Nephron (organoid): ENCODE measurements at regions not wholly inside any gene's neighbourhood (a gene's known extent, or its start where the extent isn't known, plus 50 kb on each side); places are given as distances from the start of the nearest gene placed in this dataset.
A peak's percentile ranks its signal among the peaks of the same experiment; 100 is the strongest.

Experiments
- H3K27ac Mint-ChIP-seq, 3 experiments: 2 replicates each; pipeline ENCODE4 v1.8.0; 2020; ENCODE audit warnings: mixed read lengths in 3 of 3, mild to moderate bottlenecking in 2 of 3, moderate library complexity in 1 of 3
- H3K27me3 Mint-ChIP-seq: 2 replicates; pipeline ENCODE4 v1.8.0; 2021; ENCODE audit warnings: low read depth, mild to moderate bottlenecking, moderate library complexity, mixed read lengths
- H3K36me3 Mint-ChIP-seq: 2 replicates; pipeline ENCODE4 v1.8.0; 2020; ENCODE audit warnings: low read depth, mixed read lengths
- H3K4me1 Mint-ChIP-seq: 2 replicates; pipeline ENCODE4 v1.8.0; 2020; ENCODE audit warnings: mixed read lengths
- H3K4me3 Mint-ChIP-seq, 3 experiments: 2 replicates each; pipeline ENCODE4 v1.8.0; 2020; ENCODE audit warnings: mild to moderate bottlenecking in 3 of 3, mixed read lengths in 3 of 3, moderate library complexity in 2 of 3
- H3K9me3 Mint-ChIP-seq: 2 replicates; pipeline ENCODE4 v1.8.0; 2020; ENCODE audit warnings: mixed read lengths
- TF ChIP-seq, protein P1 (sequence below), 3 experiments: fragments of 200-600 bp; sonication (generic); IDR thresholded peaks; one replicate each; pipeline ENCODE4 v1.5.0; 2021; ENCODE audit warnings: antibody characterized with exemption in 3 of 3; ENCODE audit not compliant: unreplicated experiment in 3 of 3

DNA sequence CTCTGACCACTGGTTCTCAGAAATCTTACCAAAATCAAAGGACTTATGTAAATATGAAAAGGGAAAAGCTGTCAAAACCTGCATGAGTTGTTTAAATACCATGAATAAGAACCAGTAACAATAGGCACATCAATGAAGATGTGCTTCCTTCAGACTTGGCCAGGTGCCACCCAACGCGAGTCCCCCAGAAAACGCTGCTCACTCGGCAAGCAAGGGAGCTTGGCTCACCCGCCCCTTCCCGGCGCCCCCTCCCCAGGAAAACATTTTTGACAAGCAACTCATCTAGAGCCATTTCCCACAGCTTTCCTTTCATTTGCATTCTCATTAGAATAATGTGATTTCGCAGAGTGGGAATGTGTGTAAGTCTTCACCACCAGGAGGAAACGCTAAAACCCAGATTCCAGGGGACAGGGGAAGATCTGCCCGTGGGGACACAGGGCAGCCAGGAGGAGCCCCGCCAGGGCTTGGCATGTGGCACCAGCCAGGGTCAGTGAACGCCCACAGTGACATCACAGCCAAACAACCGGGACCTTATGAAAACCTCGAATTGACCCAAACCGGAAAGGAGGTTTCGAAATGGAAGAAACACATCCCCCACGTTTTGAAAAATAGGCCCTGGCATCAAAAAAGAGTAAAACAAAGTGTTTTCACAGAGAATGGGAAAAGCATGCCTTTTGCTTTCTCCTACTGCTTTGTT is 366.2 kb upstream of the TSHZ3 start:
- H3K9me3 Mint-ChIP-seq = no peaks in the 10 kb centered on the region
- peaks cover 37% of the 10 kb centered on the region for H3K4me1 Mint-ChIP-seq
- TF ChIP-seq, protein P1, sequence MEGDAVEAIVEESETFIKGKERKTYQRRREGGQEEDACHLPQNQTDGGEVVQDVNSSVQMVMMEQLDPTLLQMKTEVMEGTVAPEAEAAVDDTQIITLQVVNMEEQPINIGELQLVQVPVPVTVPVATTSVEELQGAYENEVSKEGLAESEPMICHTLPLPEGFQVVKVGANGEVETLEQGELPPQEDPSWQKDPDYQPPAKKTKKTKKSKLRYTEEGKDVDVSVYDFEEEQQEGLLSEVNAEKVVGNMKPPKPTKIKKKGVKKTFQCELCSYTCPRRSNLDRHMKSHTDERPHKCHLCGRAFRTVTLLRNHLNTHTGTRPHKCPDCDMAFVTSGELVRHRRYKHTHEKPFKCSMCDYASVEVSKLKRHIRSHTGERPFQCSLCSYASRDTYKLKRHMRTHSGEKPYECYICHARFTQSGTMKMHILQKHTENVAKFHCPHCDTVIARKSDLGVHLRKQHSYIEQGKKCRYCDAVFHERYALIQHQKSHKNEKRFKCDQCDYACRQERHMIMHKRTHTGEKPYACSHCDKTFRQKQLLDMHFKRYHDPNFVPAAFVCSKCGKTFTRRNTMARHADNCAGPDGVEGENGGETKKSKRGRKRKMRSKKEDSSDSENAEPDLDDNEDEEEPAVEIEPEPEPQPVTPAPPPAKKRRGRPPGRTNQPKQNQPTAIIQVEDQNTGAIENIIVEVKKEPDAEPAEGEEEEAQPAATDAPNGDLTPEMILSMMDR (IDR thresholded peaks at IDR 0.05; ENCODE audit: unreplicated experiment in 3 of 3) = no peak
- H3K27me3 Mint-ChIP-seq = no peaks in the 10 kb centered on the region
- no peaks in the 10 kb centered on the region for H3K36me3 Mint-ChIP-seq
- H3K27ac Mint-ChIP-seq = peak overlapping the region in 2 of 3 experiments; percentile 41 to 51
- H3K4me3 Mint-ChIP-seq = no peak overlapping the region

DNA sequence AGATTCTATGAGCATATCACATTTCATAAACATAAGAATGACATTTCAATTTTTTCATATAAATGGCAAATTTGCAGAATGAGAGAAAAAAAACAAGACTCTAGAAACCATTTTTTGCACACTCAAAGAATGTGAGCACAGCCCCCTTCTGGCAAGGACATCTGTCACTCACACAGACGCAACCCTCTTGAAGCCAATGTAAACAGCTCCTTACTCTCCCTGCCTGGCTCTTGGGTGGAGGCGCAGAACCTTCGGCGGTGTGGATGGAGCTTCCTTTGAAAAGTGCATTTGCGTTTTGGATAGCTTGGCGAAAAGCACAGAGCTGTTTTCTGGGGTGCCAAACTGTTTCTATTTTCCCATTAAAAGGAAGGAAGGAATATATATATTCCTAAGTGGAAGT is 367.6 kb upstream of the TSHZ3 start:
- H3K9me3 Mint-ChIP-seq = peaks cover 3% of the 10 kb centered on the region
- peaks cover 37% of the 10 kb centered on the region for H3K4me1 Mint-ChIP-seq
- H3K27me3 Mint-ChIP-seq = peaks cover 4% of the 10 kb centered on the region
- TF ChIP-seq, protein P1 (IDR thresholded peaks at IDR 0.05; ENCODE audit: unreplicated experiment in 3 of 3) = no peak
- H3K27ac Mint-ChIP-seq = peak overlapping the region in 1 of 3 experiments; percentile 44
- H3K36me3 Mint-ChIP-seq = no peaks in the 10 kb centered on the region
- H3K4me3 Mint-ChIP-seq = no peak overlapping the region

DNA sequence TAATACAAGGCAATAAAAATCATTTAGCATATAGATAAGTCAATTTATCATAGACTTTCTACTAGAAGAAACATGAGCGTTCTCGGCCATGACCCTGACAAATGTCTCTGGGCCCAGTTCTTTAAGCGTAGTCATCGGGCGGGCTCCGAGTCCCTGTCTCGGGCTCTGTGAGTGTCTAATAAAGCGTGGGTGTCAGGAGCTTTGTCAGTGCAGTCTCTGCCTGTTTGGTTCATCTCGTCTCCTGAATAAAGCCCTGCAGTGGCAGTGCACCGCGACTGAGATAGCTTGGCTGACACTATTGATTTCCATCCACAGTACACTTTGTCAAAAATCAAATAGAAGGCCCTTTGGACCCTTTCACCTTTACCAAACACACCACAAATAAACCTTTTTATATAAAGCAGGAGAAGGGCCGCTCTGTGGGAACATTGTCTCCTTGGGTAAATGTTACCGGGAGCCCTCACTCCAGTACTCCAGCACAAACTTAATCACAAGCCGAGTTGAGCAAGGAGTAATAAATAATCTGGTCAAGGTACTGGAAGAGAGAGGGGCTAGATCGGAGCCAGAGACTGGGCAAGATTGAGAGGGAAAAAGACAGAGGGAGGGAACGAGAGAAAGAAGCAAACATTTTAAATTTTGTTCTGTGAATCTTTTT is 368.2 kb upstream of the TSHZ3 start:
- TF ChIP-seq, protein P1 (IDR thresholded peaks at IDR 0.05; ENCODE audit: unreplicated experiment in 3 of 3) = no peak

DNA sequence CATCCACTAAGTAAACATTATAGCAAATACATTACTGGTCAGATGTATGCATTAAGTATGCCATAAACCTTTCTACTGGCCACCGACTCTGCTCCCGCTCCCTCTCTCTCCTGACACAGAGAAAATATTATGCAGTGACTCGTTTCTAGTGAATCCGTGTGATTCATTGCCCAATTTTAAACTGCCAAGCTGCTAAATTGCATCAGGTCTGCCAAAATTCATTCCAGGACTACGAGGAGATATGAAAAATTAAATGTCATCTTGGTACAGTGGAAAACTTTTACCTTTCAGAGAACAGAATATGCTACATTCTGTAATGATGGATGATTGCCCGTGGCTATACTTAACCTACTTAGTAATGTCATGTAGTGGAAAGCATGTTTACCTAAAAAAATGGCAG is 368.8 kb upstream of the TSHZ3 start:
- peaks cover 8% of the 10 kb centered on the region for H3K9me3 Mint-ChIP-seq
- peaks cover 4% of the 10 kb centered on the region for H3K27me3 Mint-ChIP-seq
- H3K36me3 Mint-ChIP-seq = no peaks in the 10 kb centered on the region
- H3K27ac Mint-ChIP-seq = peak overlapping the region; percentile 24 to 50 (median 44)
- TF ChIP-seq, protein P1 (IDR thresholded peaks at IDR 0.05; ENCODE audit: unreplicated experiment in 3 of 3) = no peak
- no peak overlapping the region for H3K4me3 Mint-ChIP-seq
- H3K4me1 Mint-ChIP-seq = peaks cover 37% of the 10 kb centered on the region

More for the DNA sequence above, 368.2 kb upstream of the TSHZ3 start:
- Mint-ChIP-seq H3K36me3 (no peaks in the 10 kb centered on the region), H3K4me3 (no peak overlapping the region), H3K27me3 (peaks cover 4% of the 10 kb centered on the region), H3K9me3 (peaks cover 5% of the 10 kb centered on the region), H3K27ac (peak overlapping the region in 1 of 3 experiments; percentile 44), H3K4me1 (peaks cover 37% of the 10 kb centered on the region)

DNA sequence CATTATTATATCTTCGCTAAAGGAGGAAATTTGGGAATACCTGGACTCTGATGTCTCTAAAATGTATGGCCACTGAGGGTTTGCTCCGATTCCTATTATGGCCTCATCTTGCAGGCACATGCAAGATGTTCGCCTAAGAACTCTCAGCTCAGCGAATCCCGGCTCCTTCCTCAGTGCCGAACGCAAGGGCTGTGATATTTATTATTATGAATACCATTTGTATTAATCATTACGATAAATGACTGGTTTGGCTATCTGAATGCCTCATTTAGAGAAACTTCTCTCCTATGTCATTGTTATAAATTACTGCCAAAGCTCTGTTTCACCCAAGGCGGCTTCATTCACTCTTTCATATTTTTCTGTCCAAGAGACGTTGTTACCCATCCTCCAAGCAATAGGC is 369.7 kb upstream of the TSHZ3 start:
- Mint-ChIP-seq H3K4me3 (no peak overlapping the region), H3K4me1 (peaks cover 37% of the 10 kb centered on the region)
- TF ChIP-seq, protein P1 (IDR thresholded peaks at IDR 0.05; ENCODE audit: unreplicated experiment in 3 of 3) = no peak

More for the DNA sequence above, 369.7 kb upstream of the TSHZ3 start:
- H3K27me3 Mint-ChIP-seq = peaks cover 4% of the 10 kb centered on the region
- peaks cover 8% of the 10 kb centered on the region for H3K9me3 Mint-ChIP-seq
- H3K27ac Mint-ChIP-seq = peak overlapping the region in 2 of 3 experiments; percentile 44 to 65
- no peaks in the 10 kb centered on the region for H3K36me3 Mint-ChIP-seq
